Activated naive CD8-positive, alpha-beta T cell treated with anti-CD3 and anti-CD28 coated beads, Interleukin-2, amount 10 ng/mL, durations not matched to agents 7 days and 5 days (primary cell): ENCODE measurements at regions not wholly inside any gene's neighbourhood (a gene's known extent, or its start where the extent isn't known, plus 50 kb on each side); places are given as distances from the start of the nearest gene placed in this dataset.

ENCODE experiments used
- ATAC-seq: fragments of 150-1000 bp; cut with Tn5 transposase; one replicate; pipeline ENCODE4 v1.10.0; 2021; ENCODE audit warnings: low read depth, moderate library complexity
- POLR2A ChIA-PET: fragments of 350-600 bp; sonication (Branson Sonifier 250); formaldehyde crosslinking; loops from one replicate; lab custom pipeline; 2021; ENCODE audit warnings: antibody characterized with exemption; lab: Charles Lee
- DNase-seq: peaks from one replicate; pipeline ENCODE4 v3.0.0; 2021
- H3K27ac Mint-ChIP-seq: one replicate; pipeline ENCODE4 v1.8.0; 2022; ENCODE audit warnings: mild to moderate bottlenecking, mixed read lengths
- H3K27me3 Mint-ChIP-seq: one replicate; pipeline ENCODE4 v1.8.0; 2022; ENCODE audit warnings: mild to moderate bottlenecking, moderate library complexity, mixed read lengths
- H3K36me3 Mint-ChIP-seq: one replicate; pipeline ENCODE4 v1.8.0; 2021; ENCODE audit warnings: mild to moderate bottlenecking, mixed read lengths
- H3K4me1 Mint-ChIP-seq: one replicate; pipeline ENCODE4 v1.8.0; 2021; ENCODE audit warnings: mixed read lengths
- H3K4me3 Mint-ChIP-seq: one replicate; pipeline ENCODE4 v1.8.0; 2022; ENCODE audit warnings: mild to moderate bottlenecking, moderate library complexity, mixed read lengths
- H3K9me3 Mint-ChIP-seq: one replicate; pipeline ENCODE4 v1.8.0; 2021; ENCODE audit warnings: mixed read lengths

GRCh38 chr1:96969656-96970163, 248.1 kb downstream of the PTBP2 start:
- H3K4me1 Mint-ChIP-seq: no peaks in the 10 kb centered on the region
- no peak overlapping the region for H3K4me3 Mint-ChIP-seq
- DNase-seq (no peak), ATAC-seq (no peak)
- no peaks in the 10 kb centered on the region for H3K9me3 Mint-ChIP-seq
- no peak overlapping the region for H3K27ac Mint-ChIP-seq
- H3K27me3 Mint-ChIP-seq: peaks cover 28% of the 10 kb centered on the region
- H3K36me3 Mint-ChIP-seq: no peaks in the 10 kb centered on the region
- POLR2A ChIA-PET: no interaction called here

GRCh38 chr1:96971439-96971838, 249.9 kb downstream of the PTBP2 start:
- Mint-ChIP-seq H3K4me3 (no peak overlapping the region), H3K27ac (no peak overlapping the region), H3K9me3 (no peaks in the 10 kb centered on the region), H3K36me3 (no peaks in the 10 kb centered on the region), H3K4me1 (no peaks in the 10 kb centered on the region), H3K27me3 (peaks cover 28% of the 10 kb centered on the region)
- ATAC-seq: no peak
- DNase-seq: no peak
- POLR2A ChIA-PET: no interaction called here

GRCh38 chr1:96971849-96972602, 250.4 kb downstream of the PTBP2 start:
- Mint-ChIP-seq H3K4me1 (no peaks in the 10 kb centered on the region), H3K9me3 (no peaks in the 10 kb centered on the region), H3K4me3 (no peak overlapping the region), H3K27ac (no peak overlapping the region), H3K36me3 (no peaks in the 10 kb centered on the region), H3K27me3 (peaks cover 25% of the 10 kb centered on the region)
- no peak for ATAC-seq
- DNase-seq: no peak
- POLR2A ChIA-PET: no interaction called here

- no peak overlapping the region for H3K4me3 Mint-ChIP-seq
- no peaks in the 10 kb centered on the region for H3K36me3 Mint-ChIP-seq
Measured at GRCh38 chr1:96973605-96974004, 252.0 kb downstream of the PTBP2 start.

GRCh38 chr1:96978444-96978843, 256.9 kb downstream of the PTBP2 start:
- no peaks in the 10 kb centered on the region for H3K36me3 Mint-ChIP-seq
- H3K4me3 Mint-ChIP-seq: no peak overlapping the region
- ATAC-seq (no peak), DNase-seq (no peak)
- H3K27ac Mint-ChIP-seq: no peak overlapping the region
- peaks cover 5% of the 10 kb centered on the region for H3K27me3 Mint-ChIP-seq
- no peaks in the 10 kb centered on the region for H3K4me1 Mint-ChIP-seq
- POLR2A ChIA-PET: no interaction called here
- H3K9me3 Mint-ChIP-seq: no peaks in the 10 kb centered on the region

More at GRCh38 chr1:96973605-96974004, 252.0 kb downstream of the PTBP2 start:
- no peaks in the 10 kb centered on the region for H3K4me1 Mint-ChIP-seq
- ATAC-seq: no peak
- H3K27ac Mint-ChIP-seq: no peak overlapping the region
- H3K9me3 Mint-ChIP-seq: no peaks in the 10 kb centered on the region
- DNase-seq: no peak
- POLR2A ChIA-PET: interaction anchor here (0.6 kb wide), 1 partner anchor 82 kb away, joined by 7 read pairs; no protein-coding TSS in a partner anchor
- H3K27me3 Mint-ChIP-seq: peaks cover 16% of the 10 kb centered on the region

GRCh38 chr1:96978901-96979300, 257.3 kb downstream of the PTBP2 start:
- no peak for ATAC-seq
- Mint-ChIP-seq H3K9me3 (no peaks in the 10 kb centered on the region), H3K36me3 (no peaks in the 10 kb centered on the region), H3K27ac (no peak overlapping the region), H3K4me1 (no peaks in the 10 kb centered on the region), H3K27me3 (peaks cover 5% of the 10 kb centered on the region), H3K4me3 (no peak overlapping the region)
- no peak for DNase-seq
- POLR2A ChIA-PET: no interaction called here

GRCh38 chr1:96979304-96980268, 258.0 kb downstream of the PTBP2 start:
- DNase-seq (no peak), ATAC-seq (no peak)
- POLR2A ChIA-PET: no interaction called here
- no peak overlapping the region for H3K4me3 Mint-ChIP-seq
- no peaks in the 10 kb centered on the region for H3K4me1 Mint-ChIP-seq
- H3K27me3 Mint-ChIP-seq: peaks cover 5% of the 10 kb centered on the region
- H3K36me3 Mint-ChIP-seq: no peaks in the 10 kb centered on the region
- no peaks in the 10 kb centered on the region for H3K9me3 Mint-ChIP-seq
- H3K27ac Mint-ChIP-seq: no peak overlapping the region

- peaks cover 4% of the 10 kb centered on the region for H3K9me3 Mint-ChIP-seq
- H3K27me3 Mint-ChIP-seq: peaks cover 5% of the 10 kb centered on the region
- H3K27ac Mint-ChIP-seq: no peak overlapping the region
- no peaks in the 10 kb centered on the region for H3K4me1 Mint-ChIP-seq
- no peaks in the 10 kb centered on the region for H3K36me3 Mint-ChIP-seq
- POLR2A ChIA-PET: no interaction called here
- DNase-seq (no peak), ATAC-seq (no peak)
- no peak overlapping the region for H3K4me3 Mint-ChIP-seq
Measured at GRCh38 chr1:96980448-96980847, 258.9 kb downstream of the PTBP2 start.

GRCh38 chr1:96981181-96981580, 259.6 kb downstream of the PTBP2 start:
- H3K9me3 Mint-ChIP-seq: peaks cover 4% of the 10 kb centered on the region
- H3K27ac Mint-ChIP-seq: no peak overlapping the region
- ATAC-seq (no peak), DNase-seq (no peak)
- no peaks in the 10 kb centered on the region for H3K4me1 Mint-ChIP-seq
- POLR2A ChIA-PET: no interaction called here
- H3K27me3 Mint-ChIP-seq: peaks cover 5% of the 10 kb centered on the region
- H3K36me3 Mint-ChIP-seq: no peaks in the 10 kb centered on the region
- H3K4me3 Mint-ChIP-seq: no peak overlapping the region

GRCh38 chr1:96982118-96982517, 260.5 kb downstream of the PTBP2 start:
- POLR2A ChIA-PET: no interaction called here
- DNase-seq (no peak), ATAC-seq (no peak)
- no peak overlapping the region for H3K4me3 Mint-ChIP-seq
- no peaks in the 10 kb centered on the region for H3K4me1 Mint-ChIP-seq
- peaks cover 6% of the 10 kb centered on the region for H3K9me3 Mint-ChIP-seq
- H3K36me3 Mint-ChIP-seq: no peaks in the 10 kb centered on the region
- peaks cover 3% of the 10 kb centered on the region for H3K27me3 Mint-ChIP-seq
- H3K27ac Mint-ChIP-seq: no peak overlapping the region

GRCh38 chr1:96983866-96984265, 262.3 kb downstream of the PTBP2 start:
- Mint-ChIP-seq H3K4me1 (no peaks in the 10 kb centered on the region), H3K4me3 (no peak overlapping the region), H3K9me3 (peaks cover 6% of the 10 kb centered on the region), H3K36me3 (no peaks in the 10 kb centered on the region), H3K27ac (no peak overlapping the region), H3K27me3 (no peaks in the 10 kb centered on the region)
- DNase-seq (no peak), ATAC-seq (no peak)
- POLR2A ChIA-PET: no interaction called here

- Mint-ChIP-seq H3K27me3 (no peaks in the 10 kb centered on the region), H3K27ac (no peak overlapping the region), H3K36me3 (no peaks in the 10 kb centered on the region), H3K4me3 (no peak overlapping the region), H3K4me1 (no peaks in the 10 kb centered on the region), H3K9me3 (peaks cover 6% of the 10 kb centered on the region)
- ATAC-seq (no peak), DNase-seq (no peak)
- POLR2A ChIA-PET: no interaction called here
Measured at GRCh38 chr1:96987186-96987703, 265.7 kb downstream of the PTBP2 start.

GRCh38 chr1:96989302-96989701, 267.7 kb downstream of the PTBP2 start:
- Mint-ChIP-seq H3K4me1 (no peaks in the 10 kb centered on the region), H3K9me3 (peaks cover 6% of the 10 kb centered on the region), H3K27me3 (peaks cover 3% of the 10 kb centered on the region), H3K4me3 (no peak overlapping the region), H3K36me3 (no peaks in the 10 kb centered on the region), H3K27ac (no peak overlapping the region)
- no peak for DNase-seq
- no peak for ATAC-seq
- POLR2A ChIA-PET: no interaction called here
